H9 (cell line): ENCODE measurements at regions not wholly inside any gene's neighbourhood (a gene's known extent, or its start where the extent isn't known, plus 50 kb on each side); places are given as distances from the start of the nearest gene placed in this dataset.

Experiments
- DNase-seq: peaks from one replicate; pipeline ENCODE4 v3.0.0-alpha.2; 2017
- H2AFZ ChIP-seq: one replicate; pipeline ENCODE4 v1.6.1; 2013; ENCODE audit warnings: mild to moderate bottlenecking, low read length, control low read depth, moderate library complexity
- H2AK5ac ChIP-seq: 2 replicates; pipeline ENCODE4 v1.6.1; 2013; ENCODE audit warnings: low read length, control low read depth, mixed read lengths; ENCODE audit not compliant: insufficient read length
- H2BK120ac ChIP-seq: one replicate; pipeline ENCODE4 v1.6.1; 2013; ENCODE audit warnings: low read depth, mild to moderate bottlenecking, low read length, control low read depth, inconsistent platforms; ENCODE audit not compliant: poor library complexity, severe bottlenecking
- H2BK12ac ChIP-seq: 2 replicates; pipeline ENCODE4 v1.6.1; 2013; ENCODE audit warnings: low read length, control low read depth, mixed read lengths, low read depth; ENCODE audit not compliant: insufficient read length
- H2BK15ac ChIP-seq: 2 replicates; pipeline ENCODE4 v1.6.1; 2013; ENCODE audit warnings: low read depth, low read length, control low read depth
- H2BK20ac ChIP-seq: one replicate; pipeline ENCODE4 v1.6.1; 2013; ENCODE audit warnings: low read depth, mild to moderate bottlenecking, low read length, control low read depth, inconsistent platforms; ENCODE audit not compliant: poor library complexity, severe bottlenecking
- H2BK5ac ChIP-seq: 2 replicates; pipeline ENCODE4 v1.6.1; 2013; ENCODE audit warnings: low read length, control low read depth, mixed read lengths; ENCODE audit not compliant: insufficient read length
- H3K14ac ChIP-seq: 2 replicates; pipeline ENCODE4 v1.6.1; 2013; ENCODE audit warnings: low read length, control low read depth; ENCODE audit not compliant: insufficient read depth
- H3K18ac ChIP-seq: 2 replicates; pipeline ENCODE4 v1.6.1; 2013; ENCODE audit warnings: low read depth, mild to moderate bottlenecking, mixed read lengths, low read length, control low read depth; ENCODE audit not compliant: insufficient read length
- H3K23ac ChIP-seq: 2 replicates; pipeline ENCODE4 v1.6.1; 2013; ENCODE audit warnings: low read length, control low read depth, mixed read lengths, low read depth; ENCODE audit not compliant: insufficient read length
- H3K23me2 ChIP-seq: 2 replicates; pipeline ENCODE4 v1.6.1; 2013; ENCODE audit warnings: low read depth, mild to moderate bottlenecking, mixed read lengths, low read length, control low read depth; ENCODE audit not compliant: insufficient read length, poor library complexity, severe bottlenecking
- H3K27ac ChIP-seq: 2 replicates; pipeline ENCODE4 v1.5.1; 2013; ENCODE audit warnings: low read length, control low read depth, mixed read lengths, low read depth; ENCODE audit not compliant: insufficient read length
- H3K27me3 ChIP-seq: 2 replicates; pipeline ENCODE4 v1.6.1; 2013; ENCODE audit warnings: low read length, control low read depth, inconsistent platforms; ENCODE audit not compliant: insufficient read depth
- H3K4ac ChIP-seq: 2 replicates; pipeline ENCODE4 v1.6.1; 2013; ENCODE audit warnings: low read depth, mild to moderate bottlenecking, control low read depth, inconsistent platforms, low read length, moderate library complexity
- H3K4me1 ChIP-seq: 2 replicates; pipeline ENCODE4 v1.6.1; 2013; ENCODE audit warnings: low read length, control low read depth, inconsistent platforms; ENCODE audit not compliant: insufficient read depth
- H3K4me2 ChIP-seq: 2 replicates; pipeline ENCODE4 v1.6.1; 2013; ENCODE audit warnings: low read length, control low read depth, mixed read lengths; ENCODE audit not compliant: insufficient read length, insufficient read depth
- H3K56ac ChIP-seq: 2 replicates; pipeline ENCODE4 v1.6.1; 2013; ENCODE audit warnings: low read depth, mild to moderate bottlenecking, mixed read lengths, low read length, control low read depth; ENCODE audit not compliant: insufficient read length
- H3K79me1 ChIP-seq: 2 replicates; pipeline ENCODE4 v1.6.1; 2013; ENCODE audit warnings: low read depth, mild to moderate bottlenecking, moderate library complexity, low read length, control low read depth, inconsistent platforms; ENCODE audit not compliant: insufficient read depth, poor library complexity, severe bottlenecking
- H3K79me2 ChIP-seq: 2 replicates; pipeline ENCODE4 v1.6.1; 2013; ENCODE audit warnings: low read length, control low read depth, inconsistent platforms; ENCODE audit not compliant: insufficient read depth
- H3K9ac ChIP-seq: 2 replicates; pipeline ENCODE4 v1.6.1; 2013; ENCODE audit warnings: low read length, control low read depth, mixed read lengths; ENCODE audit not compliant: insufficient read length; ENCODE audit errors: extremely low read depth
- H3K9me3 ChIP-seq: one replicate; pipeline ENCODE4 v1.6.1; 2013; ENCODE audit warnings: low read depth, low read length, inconsistent platforms; ENCODE audit not compliant: control insufficient read depth
- H3T11ph ChIP-seq: one replicate; pipeline ENCODE4 v1.6.1; 2013; ENCODE audit warnings: mild to moderate bottlenecking, low read length, control low read depth, inconsistent platforms
- H4K20me1 ChIP-seq: one replicate; pipeline ENCODE4 v1.6.1; 2013; ENCODE audit not compliant: control insufficient read depth, insufficient read length, insufficient read depth
- H4K5ac ChIP-seq: 2 replicates; pipeline ENCODE4 v1.6.1; 2013; ENCODE audit warnings: low read depth, mild to moderate bottlenecking, mixed read lengths, low read length, control low read depth; ENCODE audit not compliant: insufficient read length
- H4K8ac ChIP-seq: replicated peaks from 2 replicates; pipeline ENCODE4 v1.6.1; 2013; ENCODE audit warnings: low read length, control low read depth, mixed read lengths, low read depth; ENCODE audit not compliant: insufficient read length
- H4K91ac ChIP-seq: 2 replicates; pipeline ENCODE4 v1.6.1; 2013; ENCODE audit warnings: low read depth, mild to moderate bottlenecking, moderate library complexity, mixed read lengths, low read length, control low read depth; ENCODE audit not compliant: insufficient read length
- H3K27ac Mint-ChIP-seq, 3 experiments: 2 replicates in 2 of 3; 3 replicates in 1 of 3; pipeline ENCODE4 v1.8.0; 2020 to 2021; ENCODE audit warnings: mixed read lengths in 3 of 3, mild to moderate bottlenecking in 1 of 3, moderate library complexity in 1 of 3
- H3K27me3 Mint-ChIP-seq: 2 replicates; pipeline ENCODE4 v1.8.0; 2021; ENCODE audit warnings: low read depth, mild to moderate bottlenecking, moderate library complexity, mixed read lengths
- H3K36me3 Mint-ChIP-seq, 3 experiments: 2 replicates in 2 of 3; 3 replicates in 1 of 3; pipeline ENCODE4 v1.8.0; 2020 to 2021; ENCODE audit warnings: low read depth in 3 of 3, mixed read lengths in 3 of 3; ENCODE audit not compliant: insufficient read depth in 1 of 3
- H3K4me1 Mint-ChIP-seq, 2 experiments: 2 replicates each; pipeline ENCODE4 v1.8.0; 2020; ENCODE audit warnings: mixed read lengths in 2 of 2
- H3K4me3 Mint-ChIP-seq, 2 experiments: 2 replicates in 1 of 2; 3 replicates in 1 of 2; pipeline ENCODE4 v1.8.0; 2020 to 2021; ENCODE audit warnings: mild to moderate bottlenecking in 2 of 2, mixed read lengths in 2 of 2, moderate library complexity in 1 of 2
- H3K9me3 Mint-ChIP-seq, 2 experiments: 2 replicates in 1 of 2; 3 replicates in 1 of 2; pipeline ENCODE4 v1.8.0; 2020; ENCODE audit warnings: mild to moderate bottlenecking in 2 of 2, mixed read lengths in 2 of 2, moderate library complexity in 1 of 2
- WGBS: extraction: QIAGEN DNeasy Blood & Tissue Kit; methylation state at CpG from one replicate; pipeline ENCODE4 v1.1.7; 2013; ENCODE audit warnings: missing lambda C conversion rate, low lambda C conversion rate, mixed read lengths; ENCODE audit not compliant: insufficient read length; ENCODE audit errors: extremely low coverage; 5-methylcytosine and 5-hydroxymethylcytosine counted together
- TF ChIP-seq, protein P1 (sequence below): fragments of 200-600 bp; sonication (generic); conservative IDR thresholded peaks from 3 replicates; pipeline ENCODE4 v1.8.0; 2021; ENCODE audit warnings: antibody characterized with exemption, mild to moderate bottlenecking

DNA sequence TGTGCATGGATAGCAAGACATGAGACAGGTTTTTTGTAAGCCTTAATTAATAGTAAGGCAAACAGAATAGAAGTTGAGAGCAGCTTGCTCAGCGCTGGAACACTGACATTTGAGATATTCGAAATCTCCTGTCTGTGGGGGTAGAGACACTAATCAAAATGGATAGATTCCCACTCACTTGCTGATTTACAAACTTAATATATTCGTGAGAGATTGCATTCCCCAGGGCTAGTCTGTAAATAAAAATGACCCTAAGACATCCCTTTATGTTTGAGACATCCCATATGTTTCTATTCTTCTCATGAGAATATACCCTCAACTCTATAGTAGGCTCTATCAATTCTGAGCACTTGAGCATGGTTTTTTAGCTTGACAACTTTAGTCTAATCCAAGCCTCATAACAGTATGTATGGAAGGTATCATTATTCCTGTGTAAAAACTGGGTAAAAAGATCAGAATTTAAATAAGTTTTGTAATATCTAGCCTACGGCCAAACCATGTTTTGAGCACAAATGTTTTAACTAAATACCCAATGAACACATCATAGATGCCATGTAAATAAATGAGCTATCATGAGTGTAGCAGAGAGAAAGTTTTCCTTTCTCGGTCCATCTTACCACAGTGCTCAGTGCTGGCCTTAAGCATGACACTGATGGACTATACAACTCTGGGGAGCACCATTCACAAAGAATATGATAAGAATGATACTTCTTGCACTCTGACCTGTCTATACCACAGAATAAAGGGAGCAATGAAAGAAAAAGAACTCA lies 609.2 kb downstream of the PSAT1 start:
- Histone ChIP-seq H3K4me2 (no peak overlapping the region), H3K4ac (no peak overlapping the region), H2BK15ac (no peak overlapping the region), H3K9me3 (no peaks in the 10 kb centered on the region), H3K4me1 (no peaks in the 10 kb centered on the region), H2BK20ac (no peak overlapping the region), H2AK5ac (no peak overlapping the region), H4K5ac (no peak overlapping the region), H3K23ac (no peak overlapping the region), H3K27ac (no peak overlapping the region), H2BK12ac (no peak overlapping the region), H3T11ph (no peak overlapping the region), H3K9ac (no peak overlapping the region), H2BK5ac (no peak overlapping the region), H4K8ac (no peak overlapping the region), H3K23me2 (no peaks in the 10 kb centered on the region), H2BK120ac (no peak overlapping the region), H3K14ac (no peak overlapping the region), H2AFZ (no peak overlapping the region), H3K79me2 (no peaks in the 10 kb centered on the region), H3K79me1 (no peaks in the 10 kb centered on the region), H4K91ac (no peak overlapping the region), H3K27me3 (no peaks in the 10 kb centered on the region), H4K20me1 (no peaks in the 10 kb centered on the region), H3K56ac (no peak overlapping the region), H3K18ac (no peak overlapping the region)
- Mint-ChIP-seq H3K27me3 (no peaks in the 10 kb centered on the region), H3K4me1 (no peaks in the 10 kb centered on the region), H3K36me3 (no peaks in the 10 kb centered on the region; a peak in 1 of 7 replicates), H3K27ac (no peak overlapping the region), H3K9me3 (peaks cover 2 to 3% of the 10 kb centered on the region in 2 experiments; a peak in 2 of 5 replicates), H3K4me3 (no peak overlapping the region)
- TF ChIP-seq, protein P1, sequence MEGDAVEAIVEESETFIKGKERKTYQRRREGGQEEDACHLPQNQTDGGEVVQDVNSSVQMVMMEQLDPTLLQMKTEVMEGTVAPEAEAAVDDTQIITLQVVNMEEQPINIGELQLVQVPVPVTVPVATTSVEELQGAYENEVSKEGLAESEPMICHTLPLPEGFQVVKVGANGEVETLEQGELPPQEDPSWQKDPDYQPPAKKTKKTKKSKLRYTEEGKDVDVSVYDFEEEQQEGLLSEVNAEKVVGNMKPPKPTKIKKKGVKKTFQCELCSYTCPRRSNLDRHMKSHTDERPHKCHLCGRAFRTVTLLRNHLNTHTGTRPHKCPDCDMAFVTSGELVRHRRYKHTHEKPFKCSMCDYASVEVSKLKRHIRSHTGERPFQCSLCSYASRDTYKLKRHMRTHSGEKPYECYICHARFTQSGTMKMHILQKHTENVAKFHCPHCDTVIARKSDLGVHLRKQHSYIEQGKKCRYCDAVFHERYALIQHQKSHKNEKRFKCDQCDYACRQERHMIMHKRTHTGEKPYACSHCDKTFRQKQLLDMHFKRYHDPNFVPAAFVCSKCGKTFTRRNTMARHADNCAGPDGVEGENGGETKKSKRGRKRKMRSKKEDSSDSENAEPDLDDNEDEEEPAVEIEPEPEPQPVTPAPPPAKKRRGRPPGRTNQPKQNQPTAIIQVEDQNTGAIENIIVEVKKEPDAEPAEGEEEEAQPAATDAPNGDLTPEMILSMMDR = no peak
- no CpG with 5 or more reads among the region's 5 CpGs for WGBS
- no peak for DNase-seq
